CD1c-positive myeloid dendritic cell (primary cell): ENCODE measurements at regions not wholly inside any gene's neighbourhood (a gene's known extent, or its start where the extent isn't known, plus 50 kb on each side); places are given as distances from the start of the nearest gene placed in this dataset.
"Not testable (repeated sequence)": the region's sequence is repeated elsewhere in the genome, so short reads cannot be mapped to it uniquely, and the experiment has no call there.

Experiments used
- DNase-seq: peaks from one replicate; pipeline ENCODE4 v3.0.0-alpha.2; 2016; ENCODE audit errors: extremely low spot score

DNA sequence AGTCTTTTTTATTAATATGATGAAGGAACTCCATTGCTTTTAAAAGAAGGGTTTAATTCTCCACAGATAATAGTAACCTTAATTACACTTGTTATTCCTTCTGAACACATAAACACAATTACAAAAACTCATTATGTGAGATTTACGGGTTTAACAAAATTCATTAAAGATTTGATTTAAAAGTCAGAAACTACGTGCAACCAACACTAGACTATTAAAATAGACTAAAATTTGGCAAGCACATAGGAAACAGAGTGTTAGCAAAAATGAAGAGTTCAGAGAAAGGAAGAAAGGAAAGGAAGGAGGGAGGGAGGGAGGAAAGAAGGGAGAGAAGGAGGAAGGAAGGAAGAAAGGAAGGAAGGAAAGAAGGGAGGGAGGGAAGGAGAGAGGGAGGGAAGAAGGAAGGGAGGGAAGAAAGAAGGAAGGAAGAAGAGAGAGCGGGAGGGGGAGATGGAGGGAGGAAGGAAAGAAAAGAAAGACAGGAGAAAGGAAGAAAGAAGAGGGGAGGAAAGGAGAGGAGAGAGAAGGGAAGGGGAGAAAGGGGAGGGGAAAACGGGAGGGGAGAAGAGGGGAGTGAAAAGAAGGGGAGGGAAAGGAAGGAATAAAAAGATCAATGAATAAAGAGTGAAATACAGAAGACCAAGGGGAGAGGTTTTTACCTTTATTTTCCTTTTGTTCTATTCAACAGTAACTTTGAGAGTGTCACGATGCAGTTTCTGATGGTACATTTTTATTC is 123.4 kb upstream of the LYPLAL1 start:
- no peak for DNase-seq

DNA sequence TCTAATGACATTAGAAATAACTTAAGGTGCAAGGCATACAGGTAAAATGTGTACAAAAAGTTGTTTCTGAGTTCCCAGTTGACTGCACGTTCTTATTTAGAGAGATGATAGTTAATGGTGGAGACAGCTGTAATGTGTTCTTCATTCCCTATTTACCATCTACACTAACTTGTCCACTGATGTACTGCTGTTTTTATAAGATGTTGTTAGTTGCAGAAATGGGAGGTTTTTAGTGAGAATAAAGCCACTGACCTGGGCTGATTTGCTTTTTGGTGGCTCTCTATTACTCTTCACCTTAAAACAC is 122.9 kb upstream of the LYPLAL1 start:
- no peak for DNase-seq

DNA sequence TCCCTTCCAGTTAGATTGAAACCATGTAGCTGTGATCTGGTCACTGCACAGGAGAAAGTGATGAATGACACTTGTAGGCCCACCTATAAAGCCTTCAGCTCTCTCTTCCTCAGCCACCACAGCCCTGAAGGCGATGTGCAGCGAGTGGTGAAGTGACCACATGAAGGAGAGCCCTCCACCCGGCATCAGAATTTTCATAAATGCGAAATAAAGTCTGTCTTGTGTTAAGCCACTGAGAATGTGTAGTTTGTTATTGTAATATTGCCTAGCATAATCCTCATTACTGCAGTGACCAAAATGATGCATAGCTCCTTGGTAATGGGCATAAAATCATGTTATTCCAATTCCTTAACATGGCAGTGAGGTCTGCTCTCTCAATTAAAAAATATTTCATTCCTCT is 122.1 kb upstream of the LYPLAL1 start:
- no peak for DNase-seq

DNA sequence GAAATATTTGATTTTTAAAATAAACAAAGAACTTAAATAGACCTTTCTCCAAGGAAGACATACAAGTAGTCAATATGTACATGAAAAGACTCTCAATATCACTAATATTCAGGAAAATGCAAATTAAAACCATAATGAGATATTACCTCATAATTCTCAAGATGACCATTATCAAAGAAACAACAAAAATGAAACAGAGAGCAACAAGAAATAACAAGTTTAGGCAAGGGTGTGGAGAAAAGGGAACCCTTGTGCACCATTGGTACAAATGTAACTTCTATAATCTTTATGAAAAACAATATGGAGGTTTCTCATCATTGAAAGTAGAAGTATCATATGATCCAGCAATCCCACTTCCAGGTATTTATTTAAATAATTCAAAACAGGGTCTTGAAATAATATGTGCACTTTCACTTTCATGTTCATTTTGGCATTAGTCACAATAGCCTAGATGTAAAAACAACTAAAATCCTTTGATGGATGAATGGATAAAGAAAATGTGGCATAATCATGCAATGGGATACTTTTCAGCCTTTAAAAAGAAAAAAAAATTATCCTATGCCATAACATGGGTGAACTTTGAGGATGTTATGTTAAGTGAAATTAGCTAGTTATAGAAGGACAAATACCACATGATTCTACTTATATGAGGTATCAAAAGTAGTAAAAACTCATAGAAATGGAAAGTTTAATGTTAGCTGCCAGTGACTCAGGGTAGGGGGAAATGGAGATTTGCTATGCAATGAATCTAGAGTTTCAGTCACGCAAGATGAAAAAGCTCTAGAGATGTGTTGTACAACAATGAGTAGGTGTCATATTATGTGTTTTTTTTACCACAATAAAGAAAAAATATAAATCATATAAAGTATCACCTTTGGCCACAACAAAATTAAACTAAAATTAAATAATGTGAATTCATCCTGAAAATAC is 114.5 kb upstream of the LYPLAL1 start:
- DNase-seq, result no peak

DNA sequence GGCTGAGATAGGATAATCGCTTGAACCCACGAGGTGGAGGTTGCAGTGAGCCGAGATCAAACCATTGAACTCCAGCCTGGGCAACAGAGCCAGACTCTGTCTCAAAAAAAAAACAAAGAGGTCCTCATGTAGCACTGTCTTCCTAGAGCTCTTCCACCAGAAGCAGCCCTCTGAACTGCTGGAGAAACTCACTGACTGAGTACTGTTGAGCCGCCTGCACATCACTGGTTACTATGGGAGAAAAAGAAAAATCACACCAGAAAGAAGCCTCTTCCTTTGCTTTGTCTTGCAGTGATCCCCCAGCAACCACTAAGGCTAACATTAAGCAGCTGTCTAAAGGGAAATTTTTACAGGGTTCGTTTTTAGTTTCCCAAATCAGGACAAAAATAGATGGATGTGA is 112.9 kb upstream of the LYPLAL1 start:
- DNase-seq, result no peak

DNA sequence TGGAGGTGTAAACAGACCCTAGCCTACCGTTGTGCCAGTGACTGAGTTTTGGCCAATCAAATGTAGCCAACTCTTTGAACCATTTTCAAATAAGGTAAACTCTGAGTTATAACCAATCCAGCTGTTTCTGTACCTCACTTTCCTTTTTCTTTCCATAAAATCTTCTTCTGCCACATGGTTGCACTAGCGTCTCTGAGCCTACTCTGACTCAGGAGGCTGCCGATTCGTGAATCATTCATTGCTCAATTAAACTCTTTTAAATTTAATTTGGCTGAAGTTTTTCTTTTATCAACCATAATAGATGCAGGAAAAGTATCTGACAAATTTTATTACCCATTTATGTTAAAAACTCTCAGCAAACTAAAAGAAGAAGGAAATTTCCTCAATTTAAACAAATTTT is 111.5 kb upstream of the LYPLAL1 start:
- DNase-seq, result no peak

DNA sequence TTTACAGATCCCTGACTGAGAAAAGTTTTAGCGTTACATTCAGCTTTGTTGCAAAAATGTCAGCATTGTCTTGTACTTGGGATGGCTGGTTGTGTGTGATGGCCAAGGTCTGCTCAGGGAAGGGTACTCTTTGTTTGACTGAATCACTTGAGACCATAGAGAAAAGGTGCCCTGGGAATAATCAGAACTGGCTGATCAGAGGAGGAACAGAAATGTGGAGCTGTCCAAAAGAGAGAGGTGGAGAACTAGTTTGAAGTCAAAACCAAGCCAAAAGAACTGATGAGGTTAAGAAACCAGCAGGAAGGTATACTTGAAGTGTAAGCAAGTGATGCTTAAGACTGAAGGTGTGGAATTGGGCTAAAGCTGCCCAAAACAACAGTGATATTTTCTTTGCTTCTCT is 107.6 kb upstream of the LYPLAL1 start:
- DNase-seq, result no peak

DNA sequence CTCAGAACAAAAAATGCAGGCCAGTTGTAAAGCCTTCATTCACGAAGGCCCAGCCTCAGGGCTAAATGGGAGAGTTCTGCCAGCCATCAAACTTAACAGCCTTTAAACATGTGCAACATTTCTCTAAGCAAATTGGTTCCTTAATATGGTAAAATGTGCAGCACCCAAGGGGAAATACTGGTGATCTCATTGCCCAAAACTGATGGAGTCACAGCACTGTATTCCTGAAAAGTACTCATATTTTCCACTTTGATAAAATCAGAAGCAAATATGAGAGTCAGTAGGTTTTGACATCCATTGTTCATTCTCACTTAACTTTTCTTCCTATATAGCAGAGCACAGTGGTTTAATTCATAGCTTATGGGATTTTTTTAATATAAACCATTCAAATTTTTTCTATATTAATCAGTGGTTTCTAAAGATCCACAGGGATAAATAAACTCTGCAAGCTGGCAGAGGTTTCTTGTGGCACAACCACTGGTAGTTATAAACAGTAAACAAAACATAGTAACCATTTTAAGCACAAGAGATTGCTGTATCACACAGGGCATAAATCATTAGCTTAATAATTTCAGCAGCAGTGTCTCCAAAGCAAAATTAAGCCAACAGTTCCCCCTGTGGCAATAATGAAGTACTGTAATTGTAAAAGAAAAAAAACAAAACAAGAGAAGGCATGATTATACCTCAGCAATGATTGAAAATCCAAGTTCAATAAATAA is 106.9 kb upstream of the LYPLAL1 start:
- DNase-seq, result no peak

DNA sequence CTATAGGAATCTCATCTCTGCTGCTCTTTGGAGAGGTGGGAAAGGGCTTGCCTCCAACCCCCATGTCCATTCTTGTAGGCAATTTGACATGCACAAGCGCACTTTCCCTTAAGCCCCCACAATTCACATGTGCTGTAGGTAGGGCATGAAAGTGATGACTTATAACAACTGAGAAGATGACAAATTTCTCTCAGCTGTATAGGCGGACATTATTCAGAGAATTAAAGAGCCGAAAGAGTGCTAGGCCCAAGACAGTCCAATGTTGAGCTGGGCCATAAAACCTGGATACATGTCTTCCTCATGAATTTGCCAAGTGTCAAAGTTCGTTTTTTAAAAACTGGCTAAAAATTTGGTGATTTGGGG is 106.3 kb upstream of the LYPLAL1 start:
- no peak for DNase-seq

DNA sequence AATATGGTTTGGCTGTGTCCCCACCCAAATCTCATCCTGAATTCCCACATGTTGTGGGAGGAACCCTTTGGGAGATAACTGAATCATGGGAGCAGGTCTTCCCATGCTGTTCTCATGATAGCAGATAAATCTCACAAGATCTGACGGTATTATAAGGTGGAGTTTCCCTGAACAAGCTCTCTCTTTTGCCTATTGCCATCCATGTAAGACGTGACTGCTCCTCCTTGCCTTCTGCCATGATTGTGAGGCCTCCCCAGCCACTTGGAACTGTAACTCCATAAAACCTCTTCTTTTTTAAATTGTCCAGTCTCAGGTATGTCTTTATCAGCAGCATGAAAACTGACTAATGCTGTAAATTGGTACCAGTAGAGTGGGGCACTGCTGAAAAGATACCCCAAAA is 103.3 kb upstream of the LYPLAL1 start:
- DNase-seq, result not testable (repeated sequence)

DNA sequence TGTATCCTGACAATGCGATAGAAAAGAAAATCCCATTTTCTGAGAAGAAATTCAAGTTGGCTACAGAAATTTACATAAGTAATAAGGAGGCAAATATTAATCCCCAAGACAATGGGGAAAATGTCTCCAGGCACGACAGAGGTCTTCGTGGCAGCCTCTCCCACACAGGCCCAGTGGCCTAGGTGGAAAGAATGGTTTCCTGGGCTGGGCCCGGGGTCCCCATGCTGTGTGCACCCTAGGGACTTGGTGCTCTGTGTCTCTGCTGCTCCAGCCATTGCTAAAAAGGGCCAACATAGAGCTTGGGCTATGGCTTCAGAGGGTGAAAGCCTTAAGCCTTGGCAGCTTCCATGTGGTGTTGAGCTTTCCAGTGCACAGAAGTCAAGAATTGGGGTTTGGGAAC is 102.5 kb upstream of the LYPLAL1 start:
- no peak for DNase-seq

DNA sequence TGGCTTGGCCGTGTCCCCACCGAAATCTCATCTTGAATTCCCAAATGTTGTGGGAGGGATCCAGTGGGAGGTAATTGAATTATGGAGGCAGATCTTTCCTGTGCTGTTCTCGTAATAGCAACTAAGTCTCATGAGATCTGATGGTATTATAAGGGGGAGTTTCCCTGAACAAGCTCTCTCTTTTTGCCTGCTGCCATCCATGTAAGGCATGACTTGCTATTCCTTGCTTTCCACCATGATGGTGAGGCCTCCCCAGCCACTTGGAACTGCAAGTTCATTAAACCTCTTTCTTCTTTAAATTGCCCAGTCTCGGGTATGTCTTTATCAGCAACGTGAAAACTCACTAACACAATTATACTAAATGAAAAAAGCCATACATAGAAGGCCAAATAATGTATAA is 101.3 kb upstream of the LYPLAL1 start:
- no peak for DNase-seq

DNA sequence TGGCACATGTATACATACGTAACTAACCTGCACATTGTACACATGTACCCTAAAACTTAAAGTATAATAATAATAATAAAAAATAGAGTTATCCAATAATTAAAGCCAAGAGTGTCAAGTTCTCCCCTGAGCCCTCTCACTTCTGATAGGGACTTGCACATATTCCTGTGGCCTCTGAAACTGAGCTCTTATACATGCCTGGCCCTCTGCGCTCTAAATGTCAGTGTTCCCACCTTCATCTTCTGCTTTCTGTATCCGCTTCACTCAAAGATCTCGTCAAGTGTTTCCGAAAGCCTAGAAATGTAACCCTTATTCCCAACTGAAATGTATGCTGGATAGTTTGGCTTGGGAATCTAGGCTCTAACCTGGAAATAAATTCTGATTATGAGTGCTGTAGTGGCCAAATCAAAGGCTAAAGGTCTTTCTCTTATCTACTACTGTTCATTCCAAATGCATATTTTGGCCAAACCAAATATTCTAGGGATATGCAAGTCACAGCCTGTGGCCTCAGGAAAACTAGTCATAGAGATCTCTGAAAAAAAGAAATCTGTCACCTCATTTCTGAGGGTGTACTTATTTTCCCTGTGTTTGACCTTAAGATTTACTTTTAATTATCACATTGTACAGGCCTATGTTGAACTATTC is 99.5 kb upstream of the LYPLAL1 start:
- DNase-seq, result no peak

DNA sequence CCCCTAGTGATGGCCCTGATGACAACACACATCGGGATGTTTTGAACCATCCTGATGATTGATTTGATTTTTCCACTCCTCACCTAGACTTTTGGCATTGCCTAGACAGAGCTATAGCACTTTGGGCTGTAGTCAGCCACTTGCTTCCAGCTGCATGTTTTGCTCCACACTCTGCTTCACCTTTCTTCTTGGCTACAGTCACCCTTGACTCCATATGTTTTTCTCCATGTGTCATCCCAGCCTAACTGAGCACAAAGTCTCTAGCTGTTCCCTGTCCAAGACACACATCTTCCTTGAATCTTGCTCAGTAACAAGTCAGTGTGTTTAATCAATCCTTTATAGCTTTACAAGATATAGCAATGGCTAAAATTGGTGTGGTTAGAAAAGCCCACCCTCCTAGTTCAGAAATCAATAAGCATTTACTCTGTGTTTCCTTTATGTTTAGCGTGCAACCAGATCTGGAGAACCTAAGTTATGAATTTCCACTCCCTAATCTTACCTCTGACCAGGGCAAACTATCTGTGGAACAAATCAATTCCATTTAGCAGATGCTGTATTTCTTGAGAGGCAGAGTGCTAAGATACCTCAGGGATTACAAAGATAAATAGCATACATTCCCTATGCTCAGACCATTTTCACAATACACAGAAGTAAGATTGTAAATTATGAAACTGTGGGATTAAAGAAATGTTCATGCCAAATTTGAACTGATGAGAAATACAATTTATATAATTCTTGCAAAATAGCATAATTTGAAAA is 98.4 kb upstream of the LYPLAL1 start:
- no peak for DNase-seq

DNA sequence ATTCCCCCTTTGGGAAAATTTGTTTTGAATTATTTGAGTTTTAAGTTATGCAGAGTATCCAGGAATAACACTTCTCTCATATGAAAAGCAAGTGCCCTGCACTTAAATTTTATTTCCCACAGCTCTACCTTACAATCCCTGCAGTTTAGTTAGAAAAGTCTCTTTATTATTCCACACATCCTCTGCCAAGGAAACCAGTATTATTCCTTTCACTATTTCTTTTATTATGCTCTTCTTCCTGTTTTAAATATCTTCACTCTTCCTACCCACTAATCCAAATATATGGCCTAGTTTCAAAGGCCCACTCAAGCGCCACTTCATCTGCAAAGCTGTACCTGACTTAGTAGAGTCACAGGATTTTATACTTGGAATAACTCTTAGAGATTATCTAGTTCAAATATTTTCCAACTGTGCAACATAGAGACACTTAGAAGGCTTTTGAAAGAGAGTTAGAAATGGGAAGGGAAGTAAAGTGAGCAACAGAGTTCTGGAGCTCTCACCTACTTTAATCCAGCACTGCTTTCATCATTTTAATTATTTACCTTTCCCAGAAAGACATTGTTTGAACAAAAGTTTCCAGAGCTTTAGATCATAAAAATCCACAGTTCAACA is 97.2 kb upstream of the LYPLAL1 start:
- no peak for DNase-seq

DNA sequence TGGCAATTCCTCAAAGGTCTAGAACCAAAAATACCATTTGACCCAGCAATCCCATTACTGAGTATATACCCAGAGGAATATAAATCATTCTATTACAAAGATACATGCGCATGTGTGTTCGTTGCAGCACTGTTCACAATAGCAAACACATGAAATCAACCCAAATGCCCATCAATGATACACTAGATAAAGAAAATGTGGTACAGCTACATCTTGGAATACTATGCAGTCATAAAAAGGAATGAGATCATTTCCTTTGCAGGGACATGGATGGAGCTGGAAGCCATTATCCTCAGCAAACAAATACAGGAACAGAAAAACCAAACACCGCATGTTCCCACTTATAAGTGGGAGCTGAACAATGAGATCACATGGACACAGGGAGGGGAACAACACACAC is 95.9 kb upstream of the LYPLAL1 start:
- DNase-seq, result not testable (repeated sequence)

DNA sequence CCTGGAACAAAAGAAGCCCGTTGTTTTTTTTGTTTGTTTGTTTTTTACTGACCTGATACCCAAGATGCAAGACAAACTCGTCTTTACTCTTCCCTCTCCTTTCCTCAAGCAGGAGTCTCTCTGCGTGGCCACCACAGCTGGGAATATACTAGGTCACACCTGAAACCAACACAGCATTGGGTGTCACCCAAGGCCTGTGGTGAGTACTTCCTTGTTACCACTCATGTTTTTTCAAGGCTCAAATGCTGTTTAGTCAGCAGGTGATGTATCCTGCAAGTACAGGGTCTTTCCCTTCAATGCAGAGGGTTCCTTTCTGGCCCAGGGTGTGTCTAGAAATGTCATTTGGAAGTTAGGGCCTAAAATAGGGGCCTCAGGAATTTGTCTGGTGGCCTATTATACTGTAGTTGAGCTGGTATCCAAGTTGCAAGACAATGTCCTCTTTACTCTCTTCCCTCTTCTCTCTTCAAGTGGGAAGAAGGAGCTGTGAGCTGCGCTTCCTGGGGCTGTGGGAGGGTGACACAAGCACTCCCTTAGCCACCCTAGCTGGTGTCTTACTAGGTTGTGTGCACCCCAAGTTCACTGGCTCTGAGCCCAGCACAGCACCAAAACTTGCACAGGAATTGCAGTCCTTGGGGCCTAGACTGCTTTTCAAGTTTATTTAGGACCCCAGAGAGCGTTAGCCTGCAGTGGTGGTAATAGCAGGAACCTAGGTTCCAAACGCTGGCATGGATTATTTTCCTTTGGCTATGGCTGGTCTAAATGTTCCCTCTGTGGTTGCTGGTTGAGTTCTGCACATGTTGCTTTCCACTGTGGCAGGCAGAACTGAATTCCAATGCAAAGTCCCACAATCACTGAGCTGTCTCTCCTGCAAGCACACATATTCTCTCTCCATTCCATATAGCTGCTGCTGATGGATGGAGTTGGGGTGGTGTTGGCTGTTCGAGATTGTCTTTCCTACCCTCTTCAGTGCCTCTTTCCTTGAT is 91.4 kb upstream of the LYPLAL1 start:
- peak; percentile 58 for DNase-seq

DNA sequence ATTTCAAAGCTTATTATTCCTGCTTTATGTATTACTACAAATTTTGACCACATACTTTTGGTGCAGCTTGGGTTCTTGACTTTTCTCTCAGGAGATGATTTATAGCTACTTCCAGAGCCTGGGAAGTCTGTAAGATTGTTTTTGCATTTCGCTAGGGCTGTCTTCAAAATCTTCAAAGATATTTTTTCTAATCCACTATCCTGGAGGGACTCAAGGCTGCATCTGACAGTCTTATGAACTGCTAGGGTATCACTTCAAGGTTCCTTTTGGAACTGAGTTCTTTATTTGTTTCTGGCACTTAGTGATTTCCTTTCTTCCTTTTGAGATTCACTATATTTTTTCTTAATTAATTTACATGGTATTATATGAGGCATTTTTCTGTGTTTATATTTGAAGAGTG is 90.0 kb upstream of the LYPLAL1 start:
- no peak for DNase-seq

DNA sequence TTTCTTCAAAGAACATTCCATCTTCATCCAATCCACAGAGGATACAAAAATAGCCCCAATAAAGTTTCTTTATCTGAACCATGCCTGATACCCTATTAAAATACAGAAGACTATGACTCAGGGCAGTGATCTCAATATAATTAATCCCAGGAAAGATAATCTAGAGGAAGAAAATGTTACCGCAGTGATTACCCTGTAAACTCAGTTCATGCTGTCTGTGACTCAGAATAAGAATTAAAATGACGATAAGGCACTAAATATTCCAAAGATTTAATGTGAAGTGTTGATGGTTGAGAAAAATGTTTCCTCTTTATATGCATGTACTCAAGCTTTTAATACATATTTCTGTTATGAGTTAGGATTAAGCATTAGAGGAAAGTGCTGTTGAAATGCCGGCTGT is 88.6 kb upstream of the LYPLAL1 start:
- DNase-seq, result no peak

DNA sequence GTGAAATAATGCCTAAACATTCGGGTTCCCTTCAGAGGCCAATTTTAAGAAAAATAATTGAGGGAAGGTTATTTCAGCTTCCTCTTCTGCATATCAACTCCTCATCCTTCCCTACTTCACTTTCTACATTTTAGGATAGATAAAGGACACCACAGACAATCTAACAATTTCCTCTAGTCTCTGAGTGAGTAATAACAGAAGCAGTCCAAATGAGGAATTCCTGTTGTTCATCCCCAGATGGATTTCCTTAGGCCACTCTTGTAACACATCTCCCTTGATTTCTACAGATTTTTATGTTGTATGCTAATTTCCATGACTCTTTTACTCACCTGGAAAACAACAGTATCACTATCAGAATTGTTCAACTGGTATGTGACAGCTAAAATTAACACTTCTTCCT is 87.7 kb upstream of the LYPLAL1 start:
- peak; percentile 68 for DNase-seq
